ENCODE measurements at regions not wholly inside any gene's neighbourhood (a gene's known extent, or its start where the extent isn't known, plus 50 kb on each side); places are given as distances from the start of the nearest gene placed in this dataset.

- TF ChIP-seq GATA2 (IDR thresholded peaks at IDR 0.05; ENCODE audit: low read depth, low read length) (no peak), GATA3 (IDR thresholded peaks at IDR 0.05; ENCODE audit: low read depth, low read length) (no peak)
These were observed 170.9 kb upstream of the ATF7IP start for GRCh38 chr12:14194572-14194971.
